GM19023 (cell line): ENCODE measurements at regions not wholly inside any gene's neighbourhood (a gene's known extent, or its start where the extent isn't known, plus 50 kb on each side); places are given as distances from the start of the nearest gene placed in this dataset.

ENCODE experiments used
- ATAC-seq: cut with Tn5 transposase; IDR thresholded peaks from one replicate; pipeline ENCODE4 v1.9.1; 2021; ENCODE audit warnings: mild to moderate bottlenecking, moderate library complexity; ENCODE audit not compliant: unreplicated experiment

DNA sequence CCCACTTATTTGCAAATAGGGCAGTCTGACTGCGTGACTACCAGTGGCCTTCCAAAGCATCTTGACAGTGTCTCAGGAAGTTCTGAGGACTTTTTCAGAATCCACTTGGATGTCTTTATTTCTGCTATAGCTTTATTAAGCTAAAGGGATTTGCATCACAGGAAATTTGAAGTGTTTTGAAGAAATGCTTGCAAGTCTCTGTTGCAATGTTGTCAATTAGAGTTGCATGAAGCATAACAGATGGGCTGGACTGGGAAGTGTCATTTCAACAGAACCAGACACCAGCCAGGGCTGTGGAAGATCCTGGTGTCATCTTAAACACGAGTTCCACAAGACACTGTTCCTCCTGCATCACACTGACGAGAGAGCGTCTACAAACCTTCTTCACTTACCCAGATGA is 224.5 kb downstream of the EN1 start:
- ATAC-seq, result no peak

DNA sequence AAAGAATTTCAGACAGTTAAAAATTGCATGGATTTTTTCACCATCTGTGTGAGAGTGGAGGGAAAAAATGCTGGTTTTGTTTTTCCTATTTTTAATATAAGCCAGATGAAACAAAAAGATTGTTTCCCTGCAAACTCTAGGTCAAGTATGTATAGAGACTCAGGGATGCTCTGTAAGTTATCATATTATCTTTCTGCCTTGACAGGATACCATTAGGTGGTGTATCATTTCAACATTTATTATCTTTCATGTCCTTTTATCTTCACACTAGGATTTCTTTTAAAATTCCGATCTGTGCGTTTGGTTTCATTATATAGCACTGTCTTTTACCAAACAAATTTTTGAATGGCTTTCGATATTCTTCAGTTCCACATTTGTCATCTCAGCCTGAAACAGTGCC is 225.3 kb downstream of the EN1 start:
- ATAC-seq, result no peak

DNA sequence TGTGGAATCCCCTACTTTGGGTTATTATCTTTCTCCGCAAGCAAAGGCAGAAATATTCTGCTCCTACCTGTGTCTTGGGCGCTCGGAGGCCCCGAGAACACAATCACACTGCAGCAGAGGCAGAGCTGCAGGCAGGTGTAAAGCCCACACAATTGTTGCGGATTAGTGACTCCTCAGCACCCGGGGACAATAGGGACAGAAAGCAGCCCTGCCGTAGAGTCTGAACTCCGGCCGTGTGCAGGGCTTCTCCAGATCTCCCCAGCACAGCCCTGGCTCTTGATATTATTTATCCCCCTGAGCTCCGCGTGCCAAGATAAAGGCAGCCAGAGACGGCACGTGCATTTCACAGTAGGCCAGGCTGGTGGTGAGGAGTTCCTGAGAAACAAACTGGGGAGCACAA is 229.2 kb downstream of the EN1 start:
- no peak for ATAC-seq

DNA sequence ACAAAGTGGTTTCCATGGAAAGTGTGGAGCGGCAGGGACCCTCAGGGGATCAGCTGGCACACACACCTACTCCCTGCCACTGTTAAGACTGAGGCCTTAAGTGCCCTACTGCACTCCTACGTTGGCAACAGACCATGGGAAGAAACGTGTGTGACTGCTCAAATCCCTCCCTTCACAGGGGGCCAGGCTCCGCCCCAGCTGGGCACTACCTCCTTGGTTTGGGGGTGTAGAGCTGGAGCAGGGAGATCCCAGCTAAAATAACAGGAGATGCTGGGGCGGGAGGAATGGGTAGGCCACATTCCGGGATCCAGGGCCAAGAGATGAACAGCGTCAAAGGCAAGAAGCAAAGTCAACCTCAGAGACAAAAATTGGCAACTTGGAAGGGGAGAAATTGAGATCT is 231.0 kb downstream of the EN1 start:
- no peak for ATAC-seq

DNA sequence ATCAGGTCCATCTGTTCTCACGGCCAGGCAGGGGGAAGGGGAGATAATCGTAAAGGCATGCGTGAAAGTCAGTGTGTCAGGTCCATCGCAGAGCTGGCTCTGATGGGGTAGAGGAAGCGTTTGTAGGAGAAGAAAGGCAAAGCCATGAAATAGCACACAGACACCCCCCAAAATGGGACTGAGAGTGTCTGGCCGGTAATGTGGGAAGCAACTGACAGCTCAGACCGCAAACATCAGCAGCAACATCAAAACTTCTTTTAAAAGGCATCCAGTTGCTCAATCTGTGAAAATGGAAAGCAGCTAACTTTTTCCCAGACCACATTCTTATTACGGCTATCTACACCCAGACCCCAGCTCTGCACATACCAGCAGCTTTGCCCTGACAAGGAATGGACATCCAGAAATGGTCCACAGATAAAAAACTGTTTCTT is 232.6 kb downstream of the EN1 start:
- ATAC-seq, result no peak

DNA sequence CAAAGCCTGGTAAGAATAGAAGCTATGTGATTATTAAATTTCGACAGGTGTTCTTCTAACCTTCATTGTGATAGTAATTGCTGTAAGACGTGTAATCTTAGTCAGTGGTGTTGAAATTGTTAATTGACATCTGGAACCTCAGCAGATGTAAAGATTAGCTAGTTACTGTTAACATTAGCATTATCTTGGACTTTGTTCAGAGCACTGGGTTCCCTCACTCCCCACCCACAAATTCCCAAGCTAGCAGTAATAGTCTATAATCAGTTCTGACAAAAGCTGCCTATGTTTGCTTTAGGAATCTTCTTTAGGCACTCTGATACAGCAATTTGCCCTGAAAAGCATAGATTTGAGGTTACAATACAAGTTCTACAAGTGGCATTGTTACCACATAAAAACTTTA is 233.7 kb downstream of the EN1 start:
- ATAC-seq, result no peak

DNA sequence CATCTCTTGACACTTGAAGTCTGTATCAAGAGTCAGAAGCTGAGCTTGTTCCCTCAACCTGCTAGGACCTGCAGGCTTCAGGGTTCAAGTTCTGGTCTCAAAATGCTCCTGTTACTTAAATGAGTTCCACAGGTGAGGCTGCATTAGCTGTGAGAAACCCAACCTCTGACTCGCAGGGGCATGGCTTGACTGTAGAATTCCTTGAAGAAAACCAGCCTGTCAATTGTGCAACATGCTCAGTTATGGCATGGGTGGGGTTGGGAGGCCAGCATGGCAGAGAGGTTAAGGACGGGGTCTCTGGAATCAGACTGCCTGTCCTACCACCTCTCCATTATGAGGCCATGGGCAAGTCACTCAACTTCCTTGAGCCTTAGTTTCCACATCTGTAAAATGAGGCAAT is 235.8 kb downstream of the EN1 start:
- ATAC-seq, result no peak

DNA sequence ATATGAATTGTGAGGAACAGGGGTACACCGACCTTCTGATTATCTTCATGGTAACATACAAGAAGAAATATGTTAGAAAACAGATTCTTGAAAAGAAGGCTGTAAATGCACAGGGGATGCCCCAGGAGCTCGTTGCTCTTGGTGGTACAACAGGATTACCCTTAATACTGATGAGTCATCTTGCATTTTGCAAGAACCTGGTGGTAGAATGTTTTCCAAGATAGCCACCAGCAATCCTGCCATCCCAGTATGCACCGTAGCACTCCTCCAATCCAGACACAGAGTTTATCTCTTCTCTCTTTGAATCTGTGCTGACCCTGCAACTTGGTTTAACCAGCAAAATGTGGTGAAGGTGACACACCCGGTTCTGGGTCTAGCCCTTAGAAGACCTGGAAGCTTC is 238.3 kb downstream of the EN1 start:
- no peak for ATAC-seq

DNA sequence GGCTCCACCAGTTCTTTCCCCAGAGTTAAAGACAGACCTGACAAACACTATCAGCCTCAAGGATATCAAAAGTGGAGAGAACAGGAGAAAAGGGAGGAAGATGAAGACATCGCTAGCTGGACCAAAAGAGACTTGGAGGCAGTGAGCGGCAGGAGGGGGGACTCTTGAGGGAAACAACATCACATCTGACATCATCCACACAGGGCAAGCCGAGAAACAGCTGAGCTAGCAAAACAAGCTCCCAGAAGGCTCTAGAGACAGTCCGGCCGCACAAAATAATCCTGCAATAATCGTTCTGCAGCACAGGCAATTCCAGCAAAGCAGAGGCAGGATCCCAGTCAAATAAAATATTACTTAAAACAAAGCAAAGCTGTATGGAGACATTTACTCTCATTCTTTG is 239.8 kb downstream of the EN1 start:
- no peak for ATAC-seq

DNA sequence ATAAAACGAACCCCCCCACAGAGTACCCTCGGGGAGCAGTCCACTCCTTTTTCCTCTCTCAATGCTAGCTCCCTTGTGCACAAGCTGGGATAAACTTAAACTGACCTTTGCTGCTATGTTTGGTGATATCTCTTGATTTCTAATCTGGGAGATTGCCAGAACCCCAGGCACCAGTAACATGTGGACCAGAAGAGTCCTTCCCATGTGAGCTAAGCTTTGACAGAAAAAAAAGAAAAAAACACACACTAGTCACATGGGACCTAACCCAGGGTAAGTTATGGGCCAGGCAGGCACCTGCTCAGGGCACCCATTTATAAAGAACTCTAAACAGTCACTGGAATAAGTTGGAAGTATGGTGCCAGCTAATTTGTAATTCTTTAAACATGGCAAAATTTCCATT is 242.6 kb downstream of the EN1 start:
- ATAC-seq, result no peak

DNA sequence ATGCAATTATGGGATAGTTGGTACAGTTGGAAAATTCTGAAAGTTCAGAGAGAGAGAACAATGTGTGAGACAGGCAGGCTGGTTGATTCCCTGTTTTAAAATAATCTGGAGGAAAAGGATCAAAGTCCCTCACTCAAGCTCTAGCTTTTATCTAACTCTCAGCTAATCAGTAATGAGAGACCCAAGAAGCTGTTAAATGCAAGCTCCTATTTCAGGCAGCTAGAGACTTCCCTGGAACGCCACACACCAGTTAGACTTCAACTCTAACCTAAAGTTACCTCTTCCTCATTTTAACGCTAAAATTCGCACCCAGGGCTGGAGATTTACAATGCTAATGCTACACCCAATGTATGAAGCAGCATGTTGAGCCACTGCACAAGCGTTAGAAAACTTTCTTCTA is 243.1 kb downstream of the EN1 start:
- no peak for ATAC-seq

DNA sequence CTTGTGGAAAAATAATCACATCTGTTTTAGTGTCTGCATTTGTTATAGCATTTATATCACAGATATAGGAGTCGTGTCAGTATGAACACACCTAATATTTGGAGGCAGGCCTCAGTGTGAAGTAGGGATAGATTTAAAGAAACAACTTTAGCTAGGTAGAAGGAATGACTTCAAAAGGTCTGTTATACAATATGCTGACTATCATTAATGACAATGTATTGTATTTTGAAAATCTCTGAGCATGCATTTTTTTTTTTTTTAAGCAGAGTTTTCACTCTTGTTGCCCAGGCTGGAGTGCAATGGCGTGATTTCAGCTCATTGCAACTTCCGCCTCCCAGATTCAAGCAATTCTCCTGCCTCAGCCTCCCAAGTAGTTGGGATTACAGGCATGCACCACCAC is 248.3 kb downstream of the EN1 start:
- no peak for ATAC-seq

DNA sequence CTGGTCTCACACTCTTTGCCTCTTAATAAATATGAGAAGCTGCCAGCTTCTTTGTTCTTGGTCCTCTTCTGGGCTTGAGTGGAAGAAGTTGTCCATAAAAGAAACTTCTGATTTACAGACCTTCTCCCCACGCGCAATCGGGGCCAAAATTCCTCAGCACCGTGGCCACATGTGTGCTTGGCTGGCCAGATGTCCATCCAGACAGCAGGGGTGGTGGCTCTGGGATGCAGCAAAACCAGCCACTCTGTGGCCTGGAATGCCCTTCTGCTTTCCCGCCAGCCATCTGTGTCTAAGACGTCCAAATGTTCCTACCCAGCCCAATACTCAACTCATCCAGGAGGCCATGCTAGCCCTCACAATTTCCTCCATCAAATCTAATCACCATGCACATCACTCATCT is 250.8 kb downstream of the EN1 start:
- ATAC-seq, result no peak

DNA sequence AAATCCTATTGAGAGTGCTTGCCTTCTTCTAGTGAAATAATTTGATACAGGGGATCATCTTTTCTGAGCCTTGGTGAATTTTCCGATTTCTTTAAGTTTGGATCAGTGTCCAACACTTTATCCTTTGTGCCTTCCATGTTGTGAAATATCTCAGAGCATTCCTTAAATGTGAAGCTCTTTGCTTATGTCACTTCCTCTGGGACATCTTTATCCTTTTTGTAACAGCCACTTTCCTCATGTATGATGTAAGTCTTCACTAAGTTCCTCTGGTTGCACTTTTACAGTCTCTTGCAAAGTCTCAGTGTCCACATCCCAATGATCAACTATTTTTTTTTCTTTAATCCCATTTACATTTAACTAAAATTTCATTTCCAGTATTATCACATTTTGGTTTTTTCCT is 254.2 kb downstream of the EN1 start:
- ATAC-seq, result no peak

DNA sequence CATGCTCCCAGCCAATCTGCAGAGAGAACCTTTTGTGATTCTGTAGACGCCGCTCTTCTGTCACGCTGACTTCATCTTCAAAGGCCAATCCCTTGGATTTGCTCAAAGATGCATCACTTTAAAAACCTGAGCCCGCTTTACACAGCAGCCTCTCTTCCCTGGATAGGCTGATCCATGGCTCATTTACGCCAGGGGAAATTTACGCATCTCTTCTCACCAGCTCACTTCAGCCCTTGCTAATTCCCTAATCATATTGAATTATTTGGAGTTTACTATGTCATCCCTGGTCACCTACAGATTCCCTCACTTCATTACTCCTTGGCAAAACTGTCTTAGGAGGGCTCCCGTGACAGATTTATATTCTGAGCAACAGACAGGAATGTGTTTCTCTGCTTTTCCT is 256.2 kb downstream of the EN1 start:
- no peak for ATAC-seq

DNA sequence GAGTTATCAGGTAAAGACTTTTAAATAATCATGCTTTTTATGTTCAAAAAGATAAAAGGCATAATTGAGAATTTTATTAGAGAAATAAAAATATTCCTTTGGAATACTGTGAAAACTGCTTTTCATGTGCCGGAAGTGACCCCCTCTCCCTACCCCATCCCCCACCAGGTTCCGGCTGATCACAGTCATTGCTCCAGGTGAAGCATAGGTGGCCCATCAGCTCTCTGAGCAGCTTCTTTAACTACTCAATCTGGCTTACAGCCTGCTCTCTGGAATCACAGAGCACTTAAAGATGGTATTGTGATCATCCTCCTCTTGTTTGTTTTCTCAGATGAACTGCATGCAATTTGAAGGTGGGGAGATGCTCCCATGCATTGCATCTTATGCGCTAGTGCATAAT is 257.7 kb downstream of the EN1 start:
- no peak for ATAC-seq

DNA sequence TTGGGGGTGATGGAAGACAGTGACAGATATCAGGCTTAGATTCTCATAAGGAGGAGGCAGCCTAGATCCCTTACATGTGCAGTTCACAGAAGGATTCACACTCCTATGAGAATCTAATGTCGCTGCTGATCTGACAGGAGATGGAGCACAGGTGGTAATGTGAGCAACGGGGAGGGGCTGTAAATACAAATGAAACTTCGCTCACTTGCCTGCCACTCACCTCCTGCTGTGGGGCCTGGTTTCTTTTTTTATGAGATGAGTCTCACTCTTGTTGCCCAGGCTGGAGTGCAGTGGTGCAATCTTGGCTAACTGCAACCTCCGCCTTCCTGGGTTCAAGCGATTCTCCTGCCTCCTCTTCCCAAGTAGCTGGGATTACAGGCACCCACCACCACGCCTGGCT is 258.6 kb downstream of the EN1 start:
- ATAC-seq, result no peak

DNA sequence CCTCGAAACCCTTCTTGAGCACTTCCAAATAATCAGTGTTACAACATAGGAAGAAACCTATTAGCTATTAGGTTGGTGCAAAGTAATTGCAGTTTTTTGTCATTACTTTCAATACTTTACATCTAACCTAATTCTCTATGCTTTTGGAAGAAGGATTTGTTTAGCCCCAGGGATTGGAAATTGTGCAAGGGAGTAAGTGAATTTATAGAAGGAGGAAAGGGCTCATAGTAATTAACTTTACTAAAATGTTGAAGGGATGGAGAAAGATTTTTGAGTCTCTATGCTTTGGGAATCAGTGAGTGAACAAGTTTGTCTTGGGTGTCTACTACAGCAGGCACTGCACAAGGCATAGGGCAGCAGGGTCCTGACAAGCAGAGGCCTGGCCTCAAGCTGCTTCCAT is 261.1 kb downstream of the EN1 start:
- ATAC-seq, result no peak

DNA sequence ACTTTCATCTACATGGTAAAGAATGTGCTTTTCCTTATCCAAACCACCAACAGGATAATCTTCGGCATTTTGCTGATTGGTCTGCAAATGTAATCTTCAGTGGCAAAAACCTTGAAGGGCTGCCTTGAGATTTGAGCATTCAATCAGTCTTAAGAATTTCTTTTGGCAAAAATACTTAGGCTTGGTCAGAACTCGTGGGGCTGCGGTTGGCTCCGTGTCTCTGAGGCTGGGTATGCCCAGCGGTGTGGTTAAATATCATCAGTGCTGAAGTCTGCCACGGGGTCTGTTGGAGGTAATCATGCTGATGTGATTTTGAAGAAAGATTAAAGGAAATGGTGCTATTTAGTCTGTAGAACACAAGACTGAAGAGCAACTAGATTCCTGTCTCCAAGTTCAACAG is 262.6 kb downstream of the EN1 start:
- no peak for ATAC-seq

DNA sequence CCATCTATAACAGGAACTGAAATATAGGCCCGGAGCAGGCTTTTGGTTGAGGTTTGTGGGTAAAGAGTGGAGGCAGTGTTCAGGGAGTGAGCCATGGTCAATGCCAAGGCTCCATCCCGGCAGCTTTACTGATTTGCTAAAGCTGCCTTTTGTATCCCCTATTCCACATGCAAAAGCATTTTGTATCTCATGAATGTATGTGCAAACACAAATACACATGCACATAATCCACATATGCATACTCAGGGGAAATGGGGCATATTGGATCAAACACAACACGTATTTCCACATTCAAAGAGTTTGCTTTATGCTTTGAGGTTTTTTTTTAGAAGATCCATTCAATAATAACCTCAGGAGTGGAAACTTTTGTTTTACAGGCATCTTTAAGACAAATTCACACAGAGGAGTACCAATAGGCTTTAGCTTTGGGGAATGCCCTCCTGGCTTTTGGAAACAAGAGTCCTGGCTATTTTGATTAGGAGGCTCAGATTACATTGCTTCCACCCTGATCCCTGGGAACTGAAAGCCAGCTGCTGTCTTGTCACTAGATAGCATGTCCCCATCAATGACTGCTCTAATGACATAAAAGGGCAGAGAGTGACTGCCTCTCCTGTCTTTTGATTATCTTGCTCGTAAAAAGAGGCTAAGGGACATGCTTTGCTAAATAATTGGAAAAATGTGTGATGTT is 263.2 kb downstream of the EN1 start:
- no peak for ATAC-seq

DNA sequence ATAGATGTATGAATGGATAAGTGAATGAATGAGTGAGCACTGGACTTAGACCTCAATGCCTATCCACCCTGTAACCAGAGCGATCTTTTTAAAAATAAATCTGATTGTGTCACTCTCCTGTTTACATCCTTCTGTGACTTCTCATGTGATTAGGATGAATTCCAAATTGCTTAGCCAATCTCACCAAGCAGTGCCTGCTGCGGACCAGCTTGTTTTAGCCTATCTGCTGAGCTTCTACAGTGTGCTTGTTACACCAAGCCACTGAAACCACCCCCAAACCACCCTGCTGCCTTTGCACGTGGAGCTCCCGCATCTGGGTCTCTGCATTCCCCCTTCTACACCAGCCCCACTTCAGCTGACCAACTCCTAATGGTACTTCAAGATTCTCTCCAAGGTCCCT is 265.4 kb downstream of the EN1 start:
- no peak for ATAC-seq

DNA sequence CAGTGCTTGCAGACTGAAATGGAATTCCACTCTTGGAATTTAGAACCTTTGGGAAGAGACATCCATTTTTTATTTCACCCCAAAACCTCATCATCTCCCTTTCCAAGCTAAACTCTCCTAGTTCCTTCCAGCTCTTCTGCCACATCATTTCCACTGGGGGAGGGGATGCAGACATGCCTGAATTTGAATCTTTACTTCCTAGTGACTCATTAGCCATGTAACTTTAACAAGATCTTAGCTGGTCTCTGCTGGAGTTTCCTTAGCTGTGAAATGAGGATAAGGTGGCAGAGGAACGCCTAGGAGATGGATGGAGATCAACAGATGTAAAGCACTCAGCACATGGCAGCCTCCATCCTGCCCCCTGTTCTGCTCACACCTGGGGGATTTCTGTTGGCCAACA is 266.8 kb downstream of the EN1 start:
- ATAC-seq, result no peak

DNA sequence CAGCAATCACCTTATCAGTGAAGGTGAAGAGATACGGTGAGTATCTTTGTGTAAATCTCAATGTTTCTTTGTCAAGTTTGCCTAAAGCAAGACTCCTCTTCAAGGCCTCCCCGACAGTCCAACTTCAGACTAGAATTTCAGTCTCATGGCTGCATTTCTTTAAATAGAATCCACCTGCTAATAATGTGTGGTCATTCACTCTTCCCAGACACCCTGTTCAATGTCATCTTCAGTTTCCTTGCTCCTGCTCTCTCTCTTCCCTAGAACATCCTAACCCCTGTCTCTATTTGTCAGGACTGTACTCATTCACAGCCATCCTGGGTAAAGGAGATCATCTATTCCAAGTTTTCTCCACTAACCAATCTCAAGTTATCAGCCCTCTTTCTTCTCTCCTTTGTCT is 267.3 kb downstream of the EN1 start:
- ATAC-seq, result no peak

DNA sequence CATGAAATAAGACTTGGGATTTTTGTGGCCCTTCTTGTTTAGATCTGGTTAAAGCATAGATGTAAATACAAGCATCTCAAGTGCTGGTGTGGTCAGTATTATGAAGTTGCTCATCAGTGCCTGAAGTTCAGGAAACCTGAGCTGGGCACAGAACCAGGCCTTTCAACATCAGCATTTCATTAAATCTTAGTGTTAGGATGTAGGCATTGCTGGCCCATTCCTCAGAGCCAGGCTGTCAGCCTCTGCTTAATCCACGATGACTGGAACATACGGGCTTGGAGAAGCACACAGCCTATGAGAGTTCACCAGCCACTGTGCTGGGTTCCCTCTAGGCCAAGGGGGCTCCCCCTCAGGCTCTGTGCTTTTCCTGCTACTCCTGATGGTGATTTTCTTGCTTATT is 270.2 kb downstream of the EN1 start:
- no peak for ATAC-seq
